Femur (tissue), 1 donor: ENCODE measurements at regions not wholly inside any gene's neighbourhood (a gene's known extent, or its start where the extent isn't known, plus 50 kb on each side); places are given as distances from the start of the nearest gene placed in this dataset.
A peak's percentile ranks its signal among the peaks of the same experiment; 100 is the strongest.

ENCODE experiments used
- DNase-seq: peaks from one replicate; pipeline ENCODE4 v3.0.0-alpha.2; 2017

DNA sequence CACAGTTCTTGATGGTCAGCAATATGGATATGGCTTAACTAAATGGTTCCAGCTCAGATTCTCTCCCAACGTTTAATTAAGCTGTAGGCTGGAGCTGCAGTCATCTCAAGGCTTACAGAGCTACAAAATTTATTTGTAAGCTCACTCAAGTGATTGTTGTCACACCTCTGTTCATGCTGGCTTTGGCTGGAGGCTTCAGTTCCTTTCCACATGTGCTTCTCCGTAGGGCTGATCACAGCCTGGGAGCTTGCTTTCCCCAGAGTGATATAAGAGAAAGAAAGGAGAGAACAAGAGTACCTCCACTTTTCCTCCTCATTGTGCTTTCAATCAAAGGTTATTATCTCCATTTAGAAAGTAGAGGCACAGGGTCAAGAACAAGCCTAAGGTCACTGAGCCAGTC lies 182.7 kb upstream of the KCNN2 start:
- DNase-seq: no peak

DNA sequence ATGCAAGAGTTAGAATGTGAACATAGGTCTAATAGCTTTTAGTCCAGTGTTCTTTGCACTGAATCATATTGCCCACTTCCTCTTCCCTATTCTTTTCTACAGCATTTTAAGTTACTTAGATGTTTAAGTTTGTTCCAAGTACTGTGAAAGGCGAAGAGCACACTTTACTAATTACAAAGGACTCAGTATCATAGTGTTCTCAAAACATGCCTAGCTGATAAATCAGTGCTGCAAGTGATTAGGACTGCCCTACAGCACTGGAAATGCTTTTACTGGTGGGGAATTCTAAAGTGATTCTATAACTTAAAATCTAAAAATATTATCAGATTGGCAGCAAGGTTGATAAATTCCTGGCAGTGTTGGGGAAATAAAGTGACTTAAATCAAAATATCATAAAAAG lies 177.9 kb upstream of the KCNN2 start:
- DNase-seq: no peak

- DNase-seq: peak; percentile 45
Observed at GRCh38 chr5:114185274-114185673, 176.6 kb upstream of the KCNN2 start.

DNA sequence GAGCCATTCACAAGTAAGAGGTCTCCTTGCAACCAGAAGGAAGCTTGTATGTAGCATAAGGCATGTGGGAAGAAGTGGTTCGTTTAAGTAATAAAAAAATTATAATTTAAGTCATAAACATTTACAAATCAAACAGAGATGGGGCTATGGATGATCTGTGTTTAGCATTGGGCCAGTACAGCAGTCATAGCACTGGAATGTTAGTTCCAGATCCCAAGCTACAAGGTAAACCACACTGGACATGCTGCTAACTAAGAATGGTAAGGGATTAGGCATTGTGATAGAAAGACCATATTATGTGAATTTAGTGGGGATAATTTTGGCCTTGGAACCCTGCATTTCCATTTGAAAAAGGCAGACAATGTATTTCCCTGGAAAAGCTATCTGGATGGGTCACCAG lies 170.4 kb upstream of the KCNN2 start:
- no peak for DNase-seq

DNA sequence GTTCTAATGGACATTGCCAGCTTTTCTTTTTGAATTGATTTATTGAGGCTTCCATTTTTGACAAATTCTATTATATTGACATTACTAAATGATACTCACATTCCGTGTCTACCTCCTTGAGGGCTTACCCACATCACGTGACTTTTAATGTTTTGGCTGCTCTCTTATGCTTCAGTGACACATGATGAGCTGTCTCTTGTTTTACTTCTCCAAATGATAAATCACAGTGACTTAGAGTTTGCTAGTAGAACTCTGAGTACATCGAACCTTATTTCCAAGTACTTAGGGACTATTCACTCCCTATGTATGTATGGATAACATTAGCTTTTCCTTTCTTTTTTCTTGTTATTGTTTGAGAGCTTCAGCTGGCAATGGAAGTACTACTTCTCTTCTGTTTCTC lies 169.8 kb upstream of the KCNN2 start:
- DNase-seq: no peak

GRCh38 chr5:114201332-114201731 lies 160.5 kb upstream of the KCNN2 start:
- DNase-seq: no peak

GRCh38 chr5:114204923-114205322 lies 156.9 kb upstream of the KCNN2 start:
- no peak for DNase-seq

- DNase-seq: no peak
Observed at GRCh38 chr5:114206640-114207039, 155.2 kb upstream of the KCNN2 start.

DNA sequence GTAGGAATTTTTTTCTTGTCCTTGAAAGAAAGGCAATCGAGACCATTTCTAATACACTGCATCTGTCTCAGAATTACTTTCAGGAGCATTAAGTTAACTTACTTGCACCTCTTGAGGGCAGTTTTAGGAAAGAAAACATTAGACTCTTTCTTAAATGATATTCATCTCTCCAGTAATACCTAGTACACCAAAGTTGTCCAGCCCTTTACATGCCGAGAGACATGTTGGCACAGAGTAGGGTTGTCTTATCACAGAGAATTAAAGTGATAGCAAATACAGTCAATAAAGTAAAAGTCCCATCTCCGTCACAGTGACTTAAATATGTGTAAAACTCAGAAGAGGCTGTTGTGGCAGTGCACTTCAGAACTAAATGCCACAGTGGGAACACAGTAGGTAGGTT lies 154.3 kb upstream of the KCNN2 start:
- DNase-seq: no peak

GRCh38 chr5:114208120-114208519 lies 153.8 kb upstream of the KCNN2 start:
- no peak for DNase-seq

- no peak for DNase-seq
Observed at GRCh38 chr5:114208588-114208987, 153.3 kb upstream of the KCNN2 start.

- no peak for DNase-seq
Observed at GRCh38 chr5:114210662-114211061, 151.2 kb upstream of the KCNN2 start.

DNA sequence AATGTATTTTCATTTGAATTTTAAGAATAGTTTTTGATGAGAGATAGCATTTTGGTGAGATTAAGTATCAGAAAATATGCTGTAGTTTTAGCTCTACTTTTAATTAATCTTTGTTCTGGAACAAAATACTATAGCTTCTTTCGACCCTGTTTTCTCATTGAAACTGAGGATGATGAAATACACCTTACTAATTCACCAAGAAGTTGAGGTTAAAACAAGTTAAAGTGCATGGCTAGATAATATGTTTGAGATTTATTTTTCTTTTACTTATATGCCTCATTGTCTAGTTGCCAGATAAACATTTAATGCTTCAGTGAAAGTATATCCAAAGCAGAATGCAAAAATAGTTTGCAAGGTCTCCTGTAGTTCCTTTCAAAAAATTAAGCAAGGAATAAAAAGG lies 140.1 kb upstream of the KCNN2 start:
- no peak for DNase-seq

GRCh38 chr5:114223866-114224265 lies 138.0 kb upstream of the KCNN2 start:
- no peak for DNase-seq

- no peak for DNase-seq
Observed at GRCh38 chr5:114237766-114238165, 124.1 kb upstream of the KCNN2 start.

- DNase-seq: no peak
Observed at GRCh38 chr5:114238771-114239313, 123.0 kb upstream of the KCNN2 start.

DNA sequence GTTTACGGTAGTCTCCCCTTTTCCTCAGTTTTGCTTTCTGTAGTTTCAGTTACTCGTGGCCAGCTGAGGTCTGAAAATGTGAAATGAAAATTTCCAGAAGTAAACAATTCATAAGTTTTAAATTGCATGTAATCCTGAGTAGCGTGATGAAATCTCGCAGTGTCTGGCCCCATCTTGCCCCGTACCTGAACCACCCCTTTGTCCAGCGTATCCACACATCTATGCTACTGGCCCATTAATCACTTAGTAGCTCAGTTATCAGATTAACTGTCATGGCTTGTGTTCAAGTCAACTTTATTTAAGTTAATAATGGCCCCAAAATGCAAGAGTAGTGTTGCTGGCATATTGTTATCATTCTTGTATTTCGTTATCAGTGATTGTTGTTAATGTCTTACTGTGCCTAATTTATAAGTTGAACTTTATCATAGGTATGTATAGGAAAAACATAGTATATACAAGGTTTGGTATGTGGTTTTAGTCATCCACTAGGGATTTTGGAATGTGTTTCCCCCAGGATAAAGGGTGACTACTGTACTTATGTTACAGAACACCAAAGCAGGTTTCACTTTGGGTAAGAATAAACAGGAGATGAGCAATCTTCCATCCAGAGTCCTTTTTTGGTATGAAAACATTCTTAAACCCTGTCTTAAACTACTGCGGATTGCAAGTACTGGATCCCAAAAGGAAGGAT lies 118.4 kb upstream of the KCNN2 start:
- no peak for DNase-seq

- no peak for DNase-seq
Observed at GRCh38 chr5:114243972-114244317, 117.9 kb upstream of the KCNN2 start.

GRCh38 chr5:114249823-114250222 lies 112.0 kb upstream of the KCNN2 start:
- DNase-seq: no peak

DNA sequence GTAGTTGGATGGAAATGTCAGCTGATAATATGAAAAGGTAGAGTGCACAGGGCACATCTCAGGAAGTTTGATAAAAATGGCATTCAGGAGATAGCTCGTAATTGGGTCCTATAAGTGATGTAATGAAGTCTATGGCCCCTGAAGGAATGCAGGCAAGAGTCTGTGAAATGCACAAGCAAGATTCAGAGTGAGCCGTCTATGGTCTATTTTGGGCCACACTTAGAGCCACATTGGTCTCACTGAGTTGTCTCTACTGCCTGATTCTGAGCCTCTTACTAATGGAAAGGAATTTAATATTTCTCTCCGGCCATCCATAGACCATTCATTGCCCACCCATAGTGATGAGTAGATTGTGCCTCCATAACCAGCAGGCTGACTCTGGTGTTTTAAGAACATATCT lies 111.3 kb upstream of the KCNN2 start:
- DNase-seq: no peak

DNA sequence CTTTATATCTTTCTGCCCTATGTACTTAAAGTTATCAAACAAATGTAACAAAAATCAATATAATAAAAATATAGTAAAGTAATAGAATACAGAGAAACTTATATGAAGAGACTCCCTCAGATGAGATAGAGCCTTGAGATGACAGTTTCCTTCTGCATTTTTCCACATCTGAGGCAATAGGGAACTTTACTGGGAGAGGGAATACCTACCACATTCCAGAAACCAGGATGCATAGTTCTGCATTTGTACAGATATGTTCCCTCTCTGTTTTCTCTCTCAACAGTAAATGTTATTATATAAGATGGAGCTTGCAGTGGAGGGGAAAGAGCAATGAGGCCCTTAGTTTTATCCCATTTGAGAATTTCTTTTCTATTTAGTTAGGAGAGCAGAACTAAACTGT lies 109.6 kb upstream of the KCNN2 start:
- DNase-seq: no peak

GRCh38 chr5:114255260-114255659 lies 106.6 kb upstream of the KCNN2 start:
- no peak for DNase-seq

- no peak for DNase-seq
Observed at GRCh38 chr5:114261989-114262388, 99.9 kb upstream of the KCNN2 start.

GRCh38 chr5:114265432-114266060 lies 96.3 kb upstream of the KCNN2 start:
- no peak for DNase-seq

DNA sequence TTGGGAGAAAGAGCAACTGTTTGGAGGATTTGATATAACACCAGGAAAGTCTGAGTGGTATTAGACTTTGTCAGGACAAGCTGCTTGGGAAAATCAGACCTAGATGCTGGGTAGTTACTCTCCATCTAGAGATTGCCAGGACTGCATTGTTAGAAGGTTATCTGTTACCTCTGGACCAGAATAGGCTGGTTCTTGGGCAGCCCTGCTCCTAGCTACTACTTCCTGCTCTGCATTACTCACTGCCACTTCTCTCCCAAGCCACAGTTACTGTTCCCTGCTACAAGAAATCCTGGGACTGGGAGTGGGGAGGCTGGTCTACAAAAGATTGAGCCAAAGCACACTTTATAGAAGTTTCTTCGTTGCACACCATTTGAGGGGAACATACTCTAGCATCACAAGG lies 95.5 kb upstream of the KCNN2 start:
- no peak for DNase-seq
